ENCODE measurements at regions not wholly inside any gene's neighbourhood (a gene's known extent, or its start where the extent isn't known, plus 50 kb on each side); places are given as distances from the start of the nearest gene placed in this dataset.

DNA sequence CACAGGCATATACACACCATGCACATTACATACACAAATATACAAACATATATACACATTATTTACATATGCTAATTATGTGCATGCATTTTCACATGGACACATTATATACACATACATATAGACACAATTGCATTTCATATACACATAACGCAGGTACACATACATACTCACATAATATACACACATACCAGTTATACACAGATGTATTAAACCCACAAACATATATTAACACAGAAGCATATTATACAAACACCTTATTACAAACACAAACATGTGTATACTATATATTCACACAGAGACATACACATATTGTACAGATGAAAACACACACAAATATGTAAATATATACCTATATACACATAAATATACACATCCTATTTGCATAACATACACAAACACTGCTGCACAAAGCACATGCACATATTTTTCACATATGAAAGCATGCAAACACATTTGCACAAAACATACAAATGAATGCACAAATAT is 140.2 kb downstream of the VEGFA start:
- H2AFZ ChIP-seq (ENCODE audit: low read depth, low read length, severe bottlenecking), result no peak overlapping the region
- no peaks in the 10 kb centered on the region for H3K36me3 ChIP-seq (ENCODE audit: low read length)
- H3K4me2 ChIP-seq (ENCODE audit: low read depth, low read length, poor library complexity, severe bottlenecking), result no peak overlapping the region
- no peak overlapping the region for H3K27ac ChIP-seq (ENCODE audit: low read depth, low read length)
- TF ChIP-seq EZH2phosphoT487 (conservative IDR thresholded peaks at IDR 0.05; ENCODE audit: low read length) (no peak), CTCF (IDR thresholded peaks at IDR 0.05; ENCODE audit: insufficient read depth, low read length, poor library complexity, severe bottlenecking) (no peak)
- H3K27me3 ChIP-seq (ENCODE audit: low read length), result no peaks in the 10 kb centered on the region
- no peaks in the 10 kb centered on the region for H3K79me2 ChIP-seq (ENCODE audit: insufficient read depth, low read length)
- H3K4me3 ChIP-seq (ENCODE audit: insufficient read depth, low read length, poor library complexity, severe bottlenecking), result no peak overlapping the region
- no peaks in the 10 kb centered on the region for H3K9me2 ChIP-seq (replicated peaks; ENCODE audit: insufficient read depth, low read length)
- H3K9ac ChIP-seq (ENCODE audit: low read length), result no peak overlapping the region
- H4K20me1 ChIP-seq (ENCODE audit: low read depth, low read length), result no peaks in the 10 kb centered on the region
- H3F3A ChIP-seq (ENCODE audit: insufficient read depth), result no peaks in the 10 kb centered on the region
- H3K9me3 ChIP-seq (ENCODE audit: insufficient read depth, low read length), result no peaks in the 10 kb centered on the region

GRCh38 chr6:43909474-43910148 is 139.6 kb downstream of the VEGFA start:
- no peak overlapping the region for H3K9ac ChIP-seq (ENCODE audit: low read length)
- no peaks in the 10 kb centered on the region for H3K9me3 ChIP-seq (ENCODE audit: insufficient read depth, low read length)
- no peak overlapping the region for H3K4me3 ChIP-seq (ENCODE audit: insufficient read depth, low read length, poor library complexity, severe bottlenecking)
- H4K20me1 ChIP-seq (ENCODE audit: low read depth, low read length), result no peaks in the 10 kb centered on the region
- H3K4me2 ChIP-seq (ENCODE audit: low read depth, low read length, poor library complexity, severe bottlenecking), result no peak overlapping the region
- H3K27me3 ChIP-seq (ENCODE audit: low read length), result no peaks in the 10 kb centered on the region
- TF ChIP-seq CTCF (IDR thresholded peaks at IDR 0.05; ENCODE audit: insufficient read depth, low read length, poor library complexity, severe bottlenecking) (no peak), EZH2phosphoT487 (conservative IDR thresholded peaks at IDR 0.05; ENCODE audit: low read length) (no peak)
- no peaks in the 10 kb centered on the region for H3K79me2 ChIP-seq (ENCODE audit: insufficient read depth, low read length)
- no peak overlapping the region for H2AFZ ChIP-seq (ENCODE audit: low read depth, low read length, severe bottlenecking)
- no peak overlapping the region for H3K27ac ChIP-seq (ENCODE audit: low read depth, low read length)
- no peaks in the 10 kb centered on the region for H3F3A ChIP-seq (ENCODE audit: insufficient read depth)
- no peaks in the 10 kb centered on the region for H3K9me2 ChIP-seq (replicated peaks; ENCODE audit: insufficient read depth, low read length)
- H3K36me3 ChIP-seq (ENCODE audit: low read length), result no peaks in the 10 kb centered on the region

GRCh38 chr6:43907789-43908472 is 137.9 kb downstream of the VEGFA start:
- Histone ChIP-seq H3K9me2 (replicated peaks; ENCODE audit: insufficient read depth, low read length) (no peaks in the 10 kb centered on the region), H3K4me3 (ENCODE audit: insufficient read depth, low read length, poor library complexity, severe bottlenecking) (no peak overlapping the region), H3K36me3 (ENCODE audit: low read length) (no peaks in the 10 kb centered on the region), H3K27ac (ENCODE audit: low read depth, low read length) (no peak overlapping the region), H3K9me3 (ENCODE audit: insufficient read depth, low read length) (no peaks in the 10 kb centered on the region), H3K79me2 (ENCODE audit: insufficient read depth, low read length) (no peaks in the 10 kb centered on the region), H3K4me2 (ENCODE audit: low read depth, low read length, poor library complexity, severe bottlenecking) (no peak overlapping the region), H3F3A (ENCODE audit: insufficient read depth) (no peaks in the 10 kb centered on the region), H2AFZ (ENCODE audit: low read depth, low read length, severe bottlenecking) (no peak overlapping the region), H3K27me3 (ENCODE audit: low read length) (no peaks in the 10 kb centered on the region), H4K20me1 (ENCODE audit: low read depth, low read length) (no peaks in the 10 kb centered on the region), H3K9ac (ENCODE audit: low read length) (no peak overlapping the region)
- no peak for TF ChIP-seq EZH2phosphoT487 (conservative IDR thresholded peaks at IDR 0.05; ENCODE audit: low read length)
- TF ChIP-seq CTCF (IDR thresholded peaks at IDR 0.05; ENCODE audit: insufficient read depth, low read length, poor library complexity, severe bottlenecking), result no peak

Measured in SU-DHL-6 (cell line).